ENCODE measurements at regions not wholly inside any gene's neighbourhood (a gene's known extent, or its start where the extent isn't known, plus 50 kb on each side); places are given as distances from the start of the nearest gene placed in this dataset.

DNA sequence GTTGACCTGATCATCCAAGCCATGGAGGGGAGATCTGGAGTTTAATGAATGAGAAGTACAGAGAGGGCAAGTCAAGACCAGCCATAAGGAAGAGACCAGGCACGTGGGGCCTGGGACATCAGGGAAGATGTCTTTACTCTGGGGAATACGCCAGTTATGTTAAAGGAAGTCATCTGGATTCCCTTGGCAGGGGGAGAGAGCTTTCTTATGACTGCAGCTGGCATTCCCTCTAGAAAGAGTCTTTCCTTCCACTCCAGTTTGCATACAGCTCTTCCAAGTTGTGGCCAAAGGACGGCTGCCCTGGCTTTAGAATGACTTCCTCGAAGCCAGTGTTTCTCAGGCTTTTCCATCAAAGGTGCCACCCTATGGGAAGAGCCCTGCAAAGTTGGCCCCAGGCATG, 93.6 kb upstream of the AGBL1 start:
- DNase-seq, result no peak

GRCh38 chr15:85986741-85987140, 92.9 kb upstream of the AGBL1 start:
- DNase-seq, result no peak

DNA sequence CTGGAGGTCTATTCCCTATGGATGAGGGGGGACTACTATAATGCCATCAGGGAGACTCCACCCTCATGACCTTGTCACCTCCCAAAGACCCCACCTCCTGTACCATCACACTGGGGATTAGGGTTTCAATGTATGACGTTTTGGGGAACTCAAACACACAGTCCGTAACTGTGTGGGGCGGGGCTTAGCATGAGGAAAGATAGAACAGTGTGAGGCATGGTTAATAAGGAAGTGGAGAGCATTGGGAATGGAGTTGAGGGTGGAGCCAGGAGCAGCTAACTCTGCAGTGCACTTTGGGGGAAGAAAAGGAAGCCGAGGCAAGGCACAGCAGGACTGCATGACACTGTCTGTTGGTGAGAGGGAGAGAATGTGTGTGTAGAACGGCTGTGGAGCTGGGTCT, 90.9 kb upstream of the AGBL1 start:
- no peak for DNase-seq

DNA sequence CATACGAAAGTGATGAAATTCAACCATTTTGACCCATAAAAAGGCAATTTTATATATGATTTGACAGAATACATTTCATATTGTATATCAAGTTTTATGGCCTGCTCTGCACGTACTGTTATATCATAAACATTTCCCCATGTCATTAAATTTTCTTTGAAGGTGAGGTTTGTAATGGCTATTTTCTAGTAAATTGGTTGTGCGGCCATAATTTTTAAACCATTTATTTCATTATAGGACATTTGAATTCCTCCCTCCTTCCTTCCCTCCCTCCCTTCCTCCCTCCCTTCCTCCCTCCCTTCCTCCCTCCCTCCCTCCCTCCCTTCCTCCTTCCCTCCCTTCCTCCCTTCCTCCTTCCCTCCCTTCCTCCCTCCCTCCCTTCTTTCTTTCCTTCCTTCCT, 87.4 kb upstream of the AGBL1 start:
- DNase-seq, result no peak

DNA sequence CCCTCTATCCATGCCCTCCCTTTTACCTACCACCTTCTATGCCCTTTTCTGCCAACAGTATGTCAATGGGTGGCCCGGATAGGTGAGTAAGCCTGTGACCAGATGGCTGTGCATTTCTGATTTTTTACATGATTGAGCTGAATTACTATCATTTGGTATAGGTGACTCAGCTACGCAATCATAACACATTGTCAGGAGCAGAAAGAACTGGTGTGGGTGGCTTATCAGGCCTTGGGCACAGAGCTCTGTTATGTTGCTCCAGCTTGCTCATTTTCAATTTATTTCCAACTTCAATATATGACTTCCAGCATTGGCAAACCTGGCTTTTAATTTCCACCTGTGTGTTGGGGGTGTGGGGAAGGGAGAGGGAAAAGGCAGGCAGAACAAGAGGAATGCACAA, 86.6 kb upstream of the AGBL1 start:
- DNase-seq, result no peak

DNA sequence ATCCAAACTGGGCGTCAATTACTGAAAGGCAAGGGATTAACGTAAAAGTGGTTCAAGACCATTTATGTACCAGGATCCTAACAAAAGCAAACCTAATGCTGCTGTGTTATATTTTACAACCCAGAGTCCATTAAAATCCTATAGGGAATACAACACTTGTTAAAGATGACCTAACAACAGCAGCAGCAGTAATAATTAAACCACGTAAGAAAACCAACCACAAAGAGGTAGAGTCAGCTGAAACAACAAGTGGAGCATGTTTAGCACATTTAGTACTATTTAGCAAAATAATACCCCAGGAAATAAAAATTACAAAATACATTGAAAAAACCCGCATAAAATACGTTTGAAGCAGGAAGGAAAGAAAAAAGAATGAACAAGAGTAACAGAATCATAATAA, 82.1 kb upstream of the AGBL1 start:
- DNase-seq, result no peak

DNA sequence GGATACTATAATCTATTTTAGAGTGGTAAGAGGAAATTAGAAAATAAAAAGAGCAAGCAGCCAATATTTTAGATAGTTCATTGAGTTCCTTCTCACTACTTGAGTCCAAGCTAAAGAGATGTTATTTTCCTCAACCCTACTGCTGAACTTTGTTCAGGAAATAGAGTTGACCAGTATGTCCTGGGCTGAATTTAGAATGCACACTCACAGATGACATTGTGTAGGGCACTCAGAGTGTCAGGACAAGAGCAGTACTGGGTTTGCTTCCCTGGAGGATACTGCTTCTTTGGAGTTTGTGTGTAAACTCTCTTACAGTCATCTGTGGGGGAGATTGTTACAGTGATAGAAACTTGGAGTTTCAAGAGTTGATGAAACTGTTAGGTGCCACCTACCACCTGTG, 80.0 kb upstream of the AGBL1 start:
- no peak for DNase-seq

GRCh38 chr15:86001200-86001599, 78.5 kb upstream of the AGBL1 start:
- DNase-seq, result no peak

GRCh38 chr15:86002444-86002843, 77.2 kb upstream of the AGBL1 start:
- DNase-seq, result no peak

GRCh38 chr15:86004061-86004460, 75.6 kb upstream of the AGBL1 start:
- DNase-seq, result no peak

DNA sequence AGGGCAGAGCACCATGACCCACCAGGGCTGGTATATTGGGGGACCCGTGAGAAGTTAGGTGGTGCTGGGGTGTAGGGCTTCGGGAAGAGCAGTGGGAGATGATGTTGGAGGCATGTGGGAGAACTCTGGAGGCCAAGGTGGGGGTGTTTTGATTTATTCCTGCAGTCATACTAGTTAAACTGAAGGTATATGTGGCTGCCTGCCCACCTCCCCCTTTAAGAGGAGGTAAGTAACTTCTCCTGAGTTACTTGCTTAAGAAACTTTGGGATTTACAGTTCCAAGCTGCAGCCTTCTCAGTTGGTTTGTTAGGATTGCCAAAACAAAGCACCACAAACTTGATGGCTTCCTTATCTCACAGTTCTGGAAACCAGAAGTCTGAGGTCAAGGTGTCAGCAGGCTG, 73.1 kb upstream of the AGBL1 start:
- DNase-seq, result no peak

DNA sequence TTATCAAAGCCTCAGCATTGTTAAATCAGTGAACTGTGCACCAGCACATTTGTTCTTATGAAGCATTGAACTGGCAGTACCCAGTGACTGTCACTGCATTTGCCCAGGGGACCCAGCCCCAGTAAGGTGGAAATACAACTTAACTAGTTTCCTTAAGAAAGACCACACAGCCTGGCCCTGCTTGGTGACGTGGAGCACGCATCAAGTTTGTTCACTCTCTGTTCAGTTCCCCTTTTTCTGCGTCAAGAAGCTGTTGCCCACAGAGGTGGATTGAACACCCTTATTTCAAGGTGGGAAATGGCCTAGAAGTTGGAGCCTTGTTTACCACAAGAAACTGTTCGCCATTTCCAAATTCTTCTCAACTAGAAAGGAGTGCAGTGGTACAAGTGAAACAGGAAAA, 69.9 kb upstream of the AGBL1 start:
- DNase-seq, result no peak

DNA sequence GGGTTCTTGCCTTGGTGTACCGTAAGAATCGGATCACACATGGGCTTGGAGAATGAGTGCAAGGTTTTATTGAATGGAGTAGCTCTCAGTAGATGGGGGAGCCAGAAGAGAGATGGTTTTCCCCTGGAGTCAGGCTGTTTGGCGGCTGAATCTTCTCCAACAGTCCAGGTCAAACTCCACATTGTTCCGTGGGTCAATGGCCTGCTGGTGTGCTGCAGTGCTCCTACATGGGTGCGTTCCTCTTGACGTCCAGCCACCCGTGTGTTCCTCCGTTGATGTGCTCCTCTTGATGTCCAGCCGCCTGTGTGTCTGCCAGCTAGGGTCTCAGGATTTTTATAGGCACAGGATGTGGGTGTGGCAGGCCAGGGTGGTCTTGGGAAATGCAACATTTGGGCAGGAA, 69.3 kb upstream of the AGBL1 start:
- DNase-seq, result no peak

- no peak for DNase-seq
These were observed 68.8 kb upstream of the AGBL1 start for GRCh38 chr15:86010891-86011290.

GRCh38 chr15:86014016-86014415, 65.7 kb upstream of the AGBL1 start:
- DNase-seq, result no peak

GRCh38 chr15:86016750-86017149, 62.9 kb upstream of the AGBL1 start:
- DNase-seq, result no peak

GRCh38 chr15:86018679-86019078, 61.0 kb upstream of the AGBL1 start:
- no peak for DNase-seq

GRCh38 chr15:86021281-86022264, 58.1 kb upstream of the AGBL1 start:
- no peak for DNase-seq

DNA sequence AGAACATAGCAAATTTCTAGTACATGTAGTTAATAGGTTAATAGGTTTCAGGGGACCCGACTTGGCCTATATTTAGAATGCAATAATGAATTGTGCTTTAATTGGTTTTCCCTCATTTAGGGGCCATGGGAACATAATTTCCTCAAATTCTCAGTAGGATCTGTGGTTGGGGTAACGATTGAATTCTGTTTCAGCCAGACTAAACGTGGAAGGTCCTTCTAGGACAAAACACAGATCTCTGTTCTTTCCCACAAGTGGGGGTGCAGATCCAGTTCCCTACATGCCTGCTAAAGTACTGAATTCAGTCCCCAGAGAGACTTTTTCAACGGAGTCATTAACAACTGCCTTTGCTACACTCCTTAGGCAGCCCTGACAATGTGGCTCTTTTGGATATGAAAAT, 50.7 kb upstream of the AGBL1 start:
- no peak for DNase-seq
